ENCODE measurements at regions not wholly inside any gene's neighbourhood (a gene's known extent, or its start where the extent isn't known, plus 50 kb on each side); places are given as distances from the start of the nearest gene placed in this dataset.
"Not testable (repeated sequence)": the region's sequence is repeated elsewhere in the genome, so short reads cannot be mapped to it uniquely, and the experiment has no call there.

GRCh38 chr6:112899541-112899940 lies 552.4 kb downstream of the RFPL4B start:
- DNase-seq = no peak

DNA sequence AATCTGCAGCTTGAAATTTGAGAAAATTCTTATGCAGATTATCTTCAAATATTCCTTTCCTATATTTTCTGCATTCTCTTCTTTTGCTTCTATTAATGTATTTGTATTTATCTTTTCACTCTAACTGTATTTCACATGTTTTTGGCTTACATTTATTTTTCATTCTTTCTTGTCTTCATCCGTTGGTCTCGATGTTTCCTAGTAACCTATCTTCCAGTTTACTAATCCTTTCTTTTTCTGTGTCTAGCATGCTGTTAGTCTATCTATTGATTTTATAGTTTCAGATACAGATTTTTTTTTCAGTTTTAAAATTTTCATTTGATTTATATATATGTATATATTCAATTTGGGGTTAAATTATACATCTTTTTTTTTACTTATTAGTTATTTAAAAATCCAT lies 556.2 kb downstream of the RFPL4B start:
- no peak for DNase-seq

DNA sequence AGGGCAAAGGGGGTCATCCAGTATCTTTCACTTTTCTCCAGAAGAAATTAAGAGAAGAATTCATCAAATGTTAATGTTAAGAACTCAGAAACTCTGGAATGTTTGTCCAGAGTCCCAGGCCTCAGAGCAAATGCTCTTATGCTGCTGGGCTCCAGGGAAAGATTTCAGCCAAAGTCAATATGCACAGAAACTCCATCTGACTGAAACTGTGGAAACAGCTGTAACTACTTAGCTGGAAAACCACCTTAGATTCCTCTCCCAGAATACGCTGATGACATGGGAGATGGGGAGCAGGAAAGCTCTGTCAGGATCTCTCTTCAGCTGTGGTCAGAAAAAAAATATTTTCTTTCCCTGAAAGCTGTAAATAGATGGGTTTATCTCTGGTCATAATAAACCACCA lies 559.6 kb downstream of the RFPL4B start:
- no peak for DNase-seq

DNA sequence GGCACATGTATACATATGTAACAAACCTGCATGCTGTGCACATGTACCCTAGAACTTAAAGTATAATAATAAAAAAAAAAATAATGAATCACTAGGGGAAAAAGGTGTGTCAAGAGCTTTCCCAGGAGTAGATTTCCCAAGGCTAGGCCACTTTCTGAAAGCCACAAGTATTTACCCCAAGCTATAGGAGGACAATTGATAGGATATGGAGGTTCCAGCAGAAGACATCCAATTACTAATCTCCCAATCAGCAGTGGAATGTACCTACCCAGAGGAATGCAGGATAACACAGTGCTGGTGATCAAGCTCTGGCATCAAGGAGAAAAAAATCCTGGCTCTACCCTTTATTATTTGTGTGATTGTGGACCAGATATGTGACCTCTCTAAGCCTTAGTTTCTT lies 562.7 kb downstream of the RFPL4B start:
- peak; percentile 60 for DNase-seq

GRCh38 chr6:112910256-112910655 lies 563.1 kb downstream of the RFPL4B start:
- DNase-seq = no peak

DNA sequence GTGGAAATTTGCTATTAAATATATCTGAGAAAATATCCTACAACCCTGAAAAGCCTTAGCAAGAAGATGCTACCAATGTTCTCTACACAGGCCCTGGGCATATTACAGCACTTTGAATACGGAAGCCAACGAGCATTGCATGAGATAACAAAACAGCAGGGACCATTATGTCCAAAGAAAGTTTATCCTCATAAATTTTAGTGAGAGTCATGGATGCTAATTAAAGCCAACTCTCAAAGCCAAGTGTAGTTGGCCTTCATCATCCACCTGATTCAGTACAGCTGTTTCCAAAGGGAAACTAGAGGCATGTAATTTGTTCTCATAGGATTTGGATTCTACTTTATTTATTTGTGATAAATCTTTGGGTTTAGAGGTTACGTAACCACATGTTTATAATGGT lies 564.8 kb downstream of the RFPL4B start:
- DNase-seq = no peak

DNA sequence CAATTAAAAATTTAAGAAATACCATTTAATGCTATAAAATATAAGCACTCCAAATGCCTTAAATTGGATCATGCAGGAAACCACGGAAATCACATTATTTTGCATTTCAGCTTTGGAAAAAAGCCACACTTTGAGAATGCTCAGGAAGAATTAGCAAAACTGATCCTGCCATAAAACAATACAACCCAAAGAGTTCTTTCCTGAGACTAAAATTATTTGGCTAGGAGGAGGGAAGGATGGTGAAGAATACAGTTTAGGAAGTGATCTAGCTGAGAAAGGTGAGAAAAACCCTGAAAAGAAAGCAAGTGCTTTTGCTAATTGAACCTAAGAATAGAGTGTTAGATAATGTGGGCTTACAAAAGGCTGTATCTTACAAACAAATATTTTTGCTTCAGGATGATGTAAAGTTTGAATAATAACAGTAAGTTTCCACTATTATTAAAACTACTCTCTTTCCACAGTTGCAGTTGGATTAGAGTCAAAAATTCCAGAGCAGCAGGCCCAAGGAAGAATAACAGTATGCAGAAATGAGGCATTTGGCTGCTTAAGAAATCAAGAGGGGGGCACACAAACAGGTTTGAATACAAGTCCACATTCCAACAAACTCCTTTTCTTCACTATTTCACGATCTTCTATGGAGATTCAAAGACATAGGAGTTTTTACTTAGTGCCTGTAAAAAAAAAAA lies 565.4 kb downstream of the RFPL4B start:
- no peak for DNase-seq

DNA sequence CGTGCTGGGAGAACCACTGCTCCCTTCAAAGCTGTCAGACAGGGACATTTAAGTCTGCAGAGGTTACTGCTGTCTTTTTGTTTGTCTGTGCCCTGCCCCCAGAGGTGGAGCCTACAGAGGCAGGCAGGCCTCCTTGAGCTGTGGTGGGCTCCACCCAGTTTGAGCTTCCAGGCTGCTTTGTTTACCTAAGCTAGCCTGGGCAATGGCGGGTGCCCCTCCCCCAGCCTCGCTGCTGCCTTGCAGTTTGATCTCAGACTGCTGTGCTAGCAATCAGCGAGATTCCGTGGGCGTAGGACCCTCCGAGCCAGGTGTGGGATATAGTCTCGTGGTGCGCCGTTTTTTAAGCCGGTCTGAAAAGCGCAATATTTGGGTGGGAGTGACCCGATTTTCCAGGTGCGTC lies 572.6 kb downstream of the RFPL4B start:
- DNase-seq = not testable (repeated sequence)

- no peak for DNase-seq
Measured at GRCh38 chr6:112920994-112921393, 573.9 kb downstream of the RFPL4B start.

GRCh38 chr6:112923940-112924587 lies 576.9 kb downstream of the RFPL4B start:
- DNase-seq = no peak

GRCh38 chr6:112925702-112926101 lies 578.6 kb downstream of the RFPL4B start:
- DNase-seq = no peak

DNA sequence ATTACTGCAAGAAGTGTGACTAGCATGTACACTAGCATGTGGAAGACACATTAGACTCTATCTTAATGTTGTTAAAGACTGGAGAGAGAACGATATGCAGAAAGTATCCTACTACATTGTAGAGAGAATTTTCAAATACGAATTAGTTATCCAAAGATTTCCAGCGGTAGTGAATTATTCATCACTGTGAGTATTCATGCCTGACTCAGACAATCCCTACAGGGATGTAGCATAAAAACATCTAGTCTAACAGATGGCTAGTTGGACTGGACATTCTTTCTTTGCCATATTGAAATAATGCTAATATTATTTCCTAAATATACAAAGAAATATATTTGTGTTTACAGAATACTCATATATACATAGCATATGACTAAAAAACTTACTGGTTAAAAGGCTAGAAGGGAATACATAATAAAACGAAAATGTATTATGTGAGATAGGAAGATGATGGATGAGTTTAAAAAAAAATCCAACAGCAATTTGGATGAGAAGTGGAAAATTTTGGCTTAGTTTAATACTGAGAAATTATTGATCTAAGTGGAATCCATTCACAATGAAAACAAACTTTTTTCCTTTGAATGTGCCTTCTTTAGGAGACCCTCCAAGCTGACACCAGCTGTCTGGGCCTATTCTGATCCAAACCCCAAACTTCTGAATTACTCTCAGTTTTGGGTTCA lies 580.7 kb downstream of the RFPL4B start:
- no peak for DNase-seq

GRCh38 chr6:112929641-112930040 lies 582.5 kb downstream of the RFPL4B start:
- DNase-seq = no peak

DNA sequence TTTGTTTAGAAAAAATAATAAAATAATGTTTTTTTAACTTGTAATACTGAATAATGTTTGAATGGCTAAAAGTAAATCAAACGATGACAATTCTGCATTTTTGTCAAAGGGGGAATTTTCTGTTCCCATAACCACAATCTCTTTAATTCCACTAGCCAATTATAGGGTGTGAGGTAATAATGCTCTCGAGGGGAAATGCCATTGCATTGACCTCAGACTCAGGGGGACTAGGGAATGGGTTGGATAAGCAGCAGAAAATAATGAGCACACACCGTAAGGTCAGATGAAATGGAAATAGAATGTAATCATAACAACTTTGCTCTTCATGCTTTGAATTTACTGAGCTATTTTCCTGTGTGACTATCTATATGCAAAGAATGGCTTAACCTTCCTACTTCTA lies 584.7 kb downstream of the RFPL4B start:
- no peak for DNase-seq

GRCh38 chr6:112933947-112934346 lies 586.8 kb downstream of the RFPL4B start:
- DNase-seq = no peak

GRCh38 chr6:112934433-112935327 lies 587.5 kb downstream of the RFPL4B start:
- DNase-seq = no peak

GRCh38 chr6:112935402-112936078 lies 588.4 kb downstream of the RFPL4B start:
- no peak for DNase-seq

DNA sequence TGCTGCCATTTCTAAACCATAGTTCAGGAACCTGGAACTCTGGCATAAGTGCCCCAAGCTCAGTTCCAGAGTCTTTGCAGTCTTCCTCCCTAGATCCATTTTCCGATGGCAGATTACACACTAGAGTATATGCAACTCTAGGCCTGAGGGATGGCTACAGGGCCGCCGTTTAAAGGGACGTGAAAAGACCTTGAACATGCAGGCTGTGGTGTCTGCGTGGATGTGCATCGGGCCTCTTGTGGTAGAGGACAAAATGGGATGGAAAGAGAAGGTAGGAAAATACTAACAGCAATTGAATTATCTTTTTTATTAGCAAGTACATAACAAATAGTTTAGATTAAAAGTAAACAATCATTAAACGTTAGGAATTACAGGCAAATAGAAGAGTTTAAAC lies 588.9 kb downstream of the RFPL4B start:
- no peak for DNase-seq

- no peak for DNase-seq
Measured at GRCh38 chr6:112936504-112936903, 589.4 kb downstream of the RFPL4B start.

DNA sequence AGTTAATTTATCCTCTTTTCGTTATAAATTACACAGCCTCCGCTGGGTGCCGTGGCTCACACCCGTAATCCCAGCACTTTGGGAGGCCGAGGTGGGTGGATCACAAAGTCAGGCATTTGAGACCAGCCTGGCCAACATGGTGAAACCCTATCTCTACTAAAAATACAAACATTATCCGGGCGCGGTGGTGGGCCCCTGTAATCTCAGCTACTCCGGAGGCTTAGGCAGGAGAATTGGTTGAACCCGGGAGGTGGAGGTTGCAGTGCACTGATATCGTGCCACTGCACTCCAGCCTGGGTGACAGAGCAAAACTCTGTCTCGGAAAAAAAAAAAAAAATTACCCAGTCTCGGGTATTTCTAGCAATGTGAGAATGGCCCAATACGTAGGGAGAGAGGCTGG lies 590.6 kb downstream of the RFPL4B start:
- not testable (repeated sequence) for DNase-seq

- no peak for DNase-seq
Measured at GRCh38 chr6:112938650-112939049, 591.5 kb downstream of the RFPL4B start.

DNA sequence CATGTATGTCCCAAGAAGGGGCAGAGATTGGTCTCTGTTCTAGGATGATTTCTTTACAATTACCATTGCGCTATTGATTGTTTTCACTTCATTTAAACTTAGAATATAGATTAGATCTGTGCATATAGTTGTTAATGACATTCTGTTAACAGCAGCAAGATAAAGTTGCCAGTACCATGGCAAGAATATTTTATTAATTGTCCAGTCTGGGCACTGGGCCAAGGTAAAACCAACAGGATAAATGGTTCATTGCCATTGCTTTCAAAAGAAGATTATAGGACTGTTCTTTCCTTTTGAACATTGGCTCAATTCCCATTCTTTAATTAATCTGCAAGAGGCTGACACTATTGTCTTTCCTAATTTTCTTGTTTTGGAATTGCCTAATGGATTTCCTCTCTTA lies 592.4 kb downstream of the RFPL4B start:
- no peak for DNase-seq

- no peak for DNase-seq
Measured at GRCh38 chr6:112941613-112942012, 594.5 kb downstream of the RFPL4B start.

Measured in islet precursor cell (in vitro differentiated cells).